Left renal pelvis (tissue), 4 donors: ENCODE measurements at regions not wholly inside any gene's neighbourhood (a gene's known extent, or its start where the extent isn't known, plus 50 kb on each side); places are given as distances from the start of the nearest gene placed in this dataset.
"Not testable (repeated sequence)": the region's sequence is repeated elsewhere in the genome, so short reads cannot be mapped to it uniquely, and the experiment has no call there.

Experiments used
- DNase-seq, 4 donors: peaks; one replicate each; pipeline ENCODE4 v3.0.0-alpha.2; 2013; ENCODE audit warnings: low read depth in 4 of 4, low spot score in 3 of 4

DNA sequence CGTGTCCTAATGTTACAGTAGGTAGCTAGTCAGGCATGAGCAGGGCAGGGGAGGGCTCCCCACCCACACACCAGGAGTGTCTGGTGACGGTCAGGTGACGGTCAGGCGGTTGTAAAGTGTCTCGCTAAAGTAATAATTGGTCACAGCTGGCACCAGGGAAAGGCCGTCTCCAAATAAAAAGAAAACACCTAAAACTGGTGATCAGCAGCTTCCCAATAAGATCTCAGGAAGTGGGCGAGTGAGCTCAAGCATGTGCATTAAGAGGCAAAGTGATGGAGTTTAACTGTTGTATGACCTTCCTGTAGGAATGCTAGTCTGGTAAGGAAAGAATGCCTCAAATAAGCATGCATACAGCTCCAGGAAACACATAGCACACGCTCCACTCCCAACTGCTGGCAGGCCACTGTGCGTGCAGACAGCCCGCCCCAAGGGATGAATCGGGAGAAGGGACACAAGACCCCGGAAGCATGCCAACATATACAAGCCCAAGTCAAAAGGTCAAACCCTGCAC, 177.1 kb downstream of the RNF144A start:
- DNase-seq: peak in 2 of 4 donors; percentile 36 to 48

DNA sequence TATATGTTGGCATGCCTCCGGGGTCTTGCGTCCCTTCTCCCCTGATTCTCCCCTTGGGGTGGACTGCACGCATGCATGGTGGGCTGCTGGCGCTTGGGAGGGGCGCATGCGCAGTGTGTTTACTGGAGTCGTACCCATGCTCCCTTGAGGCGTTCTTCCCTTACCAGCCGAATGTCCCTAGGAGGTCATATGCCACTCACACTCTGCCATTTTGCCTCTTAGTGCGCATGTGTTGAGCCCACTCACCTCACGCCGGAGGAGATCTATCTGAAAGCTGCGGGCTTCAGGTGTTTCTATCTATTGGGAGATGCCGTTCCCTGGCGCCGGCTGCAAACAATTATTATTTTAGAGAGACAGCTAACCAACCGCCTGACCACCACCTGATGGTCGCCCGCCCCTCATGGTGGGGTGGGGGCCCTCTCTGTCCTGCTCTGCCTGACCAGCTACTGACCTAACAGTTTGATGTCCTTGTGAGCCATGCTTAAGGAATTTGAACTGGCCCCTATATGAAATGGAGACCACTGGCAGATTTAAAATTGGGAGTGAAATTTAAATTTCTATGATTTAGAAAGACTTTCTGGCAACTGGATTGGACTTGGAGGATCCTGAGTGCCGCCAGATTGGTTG, 179.6 kb downstream of the RNF144A start:
- no peak for DNase-seq

DNA sequence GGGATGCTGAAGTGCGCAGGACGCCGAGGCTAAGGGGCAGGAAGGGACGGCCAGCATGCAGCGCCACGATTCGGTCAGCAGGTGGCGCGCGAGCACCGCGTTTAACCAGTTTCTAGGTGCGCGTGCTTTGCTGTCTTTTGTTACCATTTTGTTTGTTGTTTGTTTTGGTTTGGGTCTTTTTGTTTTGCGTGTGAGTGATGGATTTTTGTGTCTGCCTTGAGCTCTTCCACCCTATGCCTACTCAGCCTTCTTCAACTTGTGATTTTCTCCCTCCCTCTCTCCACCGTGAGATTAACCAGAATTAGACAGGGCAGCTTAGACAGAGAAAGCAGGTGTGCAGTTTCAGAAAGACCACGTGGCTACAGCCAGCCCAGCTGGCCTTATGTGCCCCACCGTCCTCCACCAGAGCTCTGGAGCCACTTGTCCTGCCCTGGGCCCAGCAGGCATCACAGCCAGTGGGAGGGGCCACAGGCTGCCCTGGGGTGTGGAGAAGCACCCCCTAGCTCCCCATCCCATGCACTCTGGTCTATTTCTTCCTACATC, 180.2 kb downstream of the RNF144A start:
- DNase-seq: peak in 2 of 4 donors; percentile 35 to 52

DNA sequence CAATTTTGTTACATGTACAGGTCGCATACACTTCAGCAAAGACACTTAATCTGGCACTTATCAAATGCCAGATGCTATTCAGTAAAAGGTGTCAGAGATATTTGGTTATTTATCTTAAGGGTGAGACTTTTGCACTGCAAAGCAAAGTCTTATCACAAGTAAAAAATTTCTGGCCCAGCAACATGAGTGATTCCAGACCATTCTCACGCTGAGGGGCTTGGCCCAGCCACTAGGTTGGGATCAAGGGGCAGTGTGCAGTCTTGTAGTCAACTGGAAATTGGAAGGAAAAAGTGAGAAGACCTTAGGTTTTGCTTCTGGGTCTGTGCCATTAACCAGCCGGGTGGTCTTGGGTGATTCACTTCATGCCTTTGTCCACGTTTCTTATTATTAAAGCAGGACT, 181.6 kb downstream of the RNF144A start:
- no peak for DNase-seq

DNA sequence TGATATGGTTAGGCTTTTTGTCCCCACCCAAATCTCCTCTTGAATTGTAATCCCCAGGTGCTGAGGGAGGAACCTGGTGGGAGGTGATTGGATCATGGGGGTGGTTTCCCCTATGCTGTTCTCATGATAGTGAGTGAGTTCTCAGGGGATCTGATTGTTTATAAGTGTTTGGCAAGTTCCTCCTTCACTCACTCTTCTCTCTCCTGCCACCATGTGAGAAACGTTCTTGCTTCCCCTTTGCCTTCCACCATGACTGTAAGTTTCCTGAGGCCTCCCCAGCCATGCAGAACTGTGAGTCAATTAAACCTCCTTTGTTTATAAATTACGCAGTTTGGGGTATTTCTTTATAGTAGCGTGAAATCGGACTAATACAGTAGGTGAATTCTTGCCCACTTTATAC, 182.5 kb downstream of the RNF144A start:
- DNase-seq: not testable (repeated sequence)

DNA sequence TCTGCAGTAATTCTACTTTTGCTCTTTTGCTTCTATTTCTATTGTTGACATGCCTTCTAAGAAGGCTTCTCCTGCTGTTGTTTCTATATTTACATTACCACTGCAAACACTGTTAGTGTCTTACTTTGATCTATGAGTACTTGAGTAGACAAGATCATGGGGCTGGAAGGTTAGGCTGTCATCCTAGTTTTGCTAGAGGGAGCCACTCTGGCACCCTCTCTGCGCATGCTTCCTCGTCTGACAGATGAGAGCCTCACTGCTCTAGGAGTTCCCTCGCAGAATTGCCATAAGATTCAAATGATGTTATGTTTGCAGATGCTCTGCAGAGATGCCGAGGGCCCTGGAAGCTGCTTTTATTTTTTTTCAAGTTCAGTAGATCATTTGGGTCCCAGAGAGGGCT, 185.6 kb downstream of the RNF144A start:
- no peak for DNase-seq

DNA sequence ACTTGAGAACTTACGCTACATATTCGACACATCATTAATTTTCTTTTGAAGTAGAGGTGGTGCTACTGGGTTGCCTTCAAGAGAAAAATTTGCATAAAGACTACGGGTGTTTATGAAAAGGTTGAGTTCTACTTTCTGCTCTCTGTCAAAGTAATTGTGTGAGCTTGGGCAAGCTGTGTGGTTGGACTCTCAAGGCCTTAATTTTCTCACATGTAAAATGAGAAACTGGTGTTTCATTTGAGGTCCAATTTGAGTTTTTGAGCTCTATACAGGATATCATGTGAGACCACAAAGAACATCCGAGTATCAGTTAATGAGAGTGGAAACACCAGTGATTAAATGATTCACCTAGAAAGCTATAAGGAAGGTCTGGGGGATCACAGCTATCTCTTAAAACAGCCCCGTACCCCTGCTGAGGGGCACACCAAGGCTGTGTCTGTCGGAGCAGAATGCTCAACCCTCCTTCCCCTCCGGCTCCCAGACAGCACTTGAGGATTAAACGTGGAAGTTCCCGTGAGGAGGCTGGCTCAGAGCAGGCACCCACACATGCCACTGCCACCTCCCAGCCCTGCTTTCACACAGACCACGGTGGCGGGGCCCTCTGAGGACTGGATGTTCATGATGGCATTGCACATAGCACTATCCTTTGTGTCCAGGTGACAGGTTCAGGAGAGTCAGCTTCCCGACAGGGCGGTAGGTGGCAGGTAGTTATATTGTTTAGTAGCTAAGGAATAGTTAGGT, 191.8 kb downstream of the RNF144A start:
- no peak for DNase-seq

DNA sequence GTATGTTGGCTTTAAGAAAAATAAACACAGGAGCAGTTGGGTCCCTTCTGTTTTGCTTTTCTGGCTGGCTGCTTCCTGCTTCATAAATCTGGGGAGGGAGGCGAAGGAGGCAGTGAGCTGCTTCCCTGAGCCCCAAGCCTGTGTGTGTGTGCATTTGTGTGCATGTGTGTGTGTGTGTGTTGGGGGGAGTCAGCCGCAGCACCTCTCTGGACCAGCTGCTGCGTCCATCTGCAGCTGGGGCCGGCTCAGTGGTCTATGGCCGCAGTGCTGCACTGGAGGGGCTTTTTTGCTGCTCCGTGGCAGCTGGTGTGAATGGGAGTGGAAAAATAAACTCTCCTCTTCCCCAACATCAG, 192.3 kb downstream of the RNF144A start:
- DNase-seq: peak in 1 of 4 donors; percentile 58

DNA sequence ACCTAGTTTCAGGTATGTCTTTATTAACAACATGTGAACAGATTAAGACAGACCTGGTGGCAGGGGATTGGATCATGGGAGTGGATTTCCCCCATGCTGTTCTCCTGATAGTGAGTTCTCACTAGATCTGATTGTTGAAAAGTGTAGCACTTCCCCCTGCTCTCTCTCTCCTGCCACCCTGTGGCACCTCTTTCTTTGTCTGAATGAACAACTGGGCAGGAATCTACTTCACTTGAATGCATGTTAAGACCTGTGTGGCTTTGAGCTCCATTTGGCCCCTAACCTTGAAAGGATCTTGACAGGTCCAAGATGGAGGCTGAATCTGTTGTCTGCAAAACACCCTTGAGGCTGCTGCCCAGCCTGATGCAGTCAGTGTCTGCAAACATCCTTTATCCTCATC, 194.4 kb downstream of the RNF144A start:
- DNase-seq: no peak

DNA sequence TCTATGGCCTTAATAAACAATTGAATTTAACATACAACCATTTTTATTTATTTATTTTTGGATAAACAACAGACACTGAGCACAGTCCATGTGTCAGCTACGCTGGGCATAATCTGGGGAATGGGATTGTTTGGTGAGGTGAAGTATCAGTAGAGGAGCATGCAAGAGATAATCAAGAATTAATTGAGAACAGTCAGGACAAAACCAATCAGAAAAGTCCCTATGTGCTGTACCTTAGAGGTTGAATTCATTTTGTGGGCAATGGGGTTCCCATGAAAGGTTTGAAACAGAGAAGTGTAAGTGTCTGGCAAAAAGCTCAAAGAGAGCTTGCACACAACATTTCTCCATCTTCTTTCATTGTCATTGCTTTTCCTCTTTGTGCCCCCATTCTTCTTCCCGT, 198.2 kb downstream of the RNF144A start:
- no peak for DNase-seq

DNA sequence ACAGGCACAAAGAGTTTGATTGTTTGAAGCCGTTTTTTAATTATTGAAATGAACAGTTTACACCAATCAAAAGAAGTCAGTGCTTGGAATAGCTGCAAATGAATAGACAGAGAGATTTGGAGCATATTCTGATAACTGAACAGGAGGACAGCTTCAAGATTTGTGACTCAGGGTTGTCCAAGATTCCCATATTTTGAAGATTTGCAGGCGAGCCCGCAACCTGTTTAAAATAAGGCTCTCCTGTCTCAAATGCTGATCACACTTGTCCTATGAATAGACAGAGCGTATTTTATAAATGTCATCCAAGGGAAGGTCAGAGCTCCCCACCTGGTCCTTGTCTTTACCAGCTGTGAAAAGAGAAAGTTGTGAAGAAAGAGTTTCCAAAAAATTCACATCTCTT, 198.7 kb downstream of the RNF144A start:
- DNase-seq: no peak

DNA sequence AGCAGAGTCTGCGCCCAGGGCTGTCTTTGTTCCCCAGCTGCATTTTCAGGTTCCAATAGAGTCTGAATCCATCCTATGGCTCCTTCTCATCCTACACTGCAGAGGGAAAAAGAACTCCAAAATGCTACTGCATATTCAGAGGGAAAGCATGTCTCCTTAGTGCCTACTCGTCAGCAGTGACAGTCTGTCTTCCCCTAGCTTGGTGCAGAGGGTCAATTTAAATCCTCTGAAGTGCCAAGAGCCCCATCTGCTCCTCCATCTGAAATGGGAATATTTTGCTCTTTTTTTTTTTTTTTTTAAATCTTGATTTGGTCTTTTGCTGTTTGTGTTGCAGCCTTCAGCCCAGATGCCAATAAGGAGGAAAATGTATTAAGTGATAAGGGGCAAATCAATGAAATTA, 199.3 kb downstream of the RNF144A start:
- DNase-seq: no peak

DNA sequence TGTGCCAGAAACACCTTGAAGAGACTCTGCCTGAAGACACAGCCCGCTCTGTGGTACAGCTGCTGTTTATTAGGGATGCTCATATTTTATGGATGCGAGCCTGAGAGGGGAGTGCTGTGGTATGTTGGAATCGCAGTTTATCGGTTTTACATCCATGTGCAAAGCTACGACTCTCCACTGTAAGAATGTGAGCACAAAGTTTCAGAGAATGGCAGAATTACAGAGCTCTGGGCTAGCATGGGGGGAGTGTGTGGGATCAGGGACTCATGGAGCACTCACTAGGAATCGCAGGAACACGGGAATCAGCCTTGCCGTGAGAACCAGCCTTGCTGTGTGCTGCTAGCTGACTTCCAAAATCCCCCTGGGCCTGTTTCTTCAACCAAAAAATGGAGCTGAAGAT, 199.9 kb downstream of the RNF144A start:
- DNase-seq: no peak

DNA sequence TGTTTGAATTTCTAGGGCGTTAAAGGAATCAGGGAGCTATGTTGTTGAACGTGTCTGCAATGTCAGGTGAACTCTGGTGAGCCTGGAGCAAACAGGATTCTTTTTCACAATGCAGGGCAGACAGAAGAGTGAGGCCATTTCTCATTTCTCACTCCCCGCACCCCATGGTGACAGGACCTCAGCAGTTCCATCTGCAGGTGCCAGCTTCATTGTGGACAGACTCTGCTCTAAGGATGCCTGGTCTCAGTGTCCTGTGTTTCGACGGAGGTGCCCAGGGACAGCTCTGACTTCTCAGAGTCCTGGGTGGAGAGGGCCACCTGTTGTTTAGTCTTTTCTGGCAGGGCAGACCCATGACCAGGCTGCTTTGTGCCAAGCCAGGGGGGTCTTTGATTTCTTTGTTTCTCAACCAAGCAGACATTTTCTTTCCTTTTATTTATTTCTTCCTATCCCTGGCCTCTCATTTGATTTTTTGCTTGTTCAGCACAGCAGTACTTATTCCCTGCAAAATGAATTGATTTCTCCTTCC, 201.5 kb downstream of the RNF144A start:
- DNase-seq: no peak

DNA sequence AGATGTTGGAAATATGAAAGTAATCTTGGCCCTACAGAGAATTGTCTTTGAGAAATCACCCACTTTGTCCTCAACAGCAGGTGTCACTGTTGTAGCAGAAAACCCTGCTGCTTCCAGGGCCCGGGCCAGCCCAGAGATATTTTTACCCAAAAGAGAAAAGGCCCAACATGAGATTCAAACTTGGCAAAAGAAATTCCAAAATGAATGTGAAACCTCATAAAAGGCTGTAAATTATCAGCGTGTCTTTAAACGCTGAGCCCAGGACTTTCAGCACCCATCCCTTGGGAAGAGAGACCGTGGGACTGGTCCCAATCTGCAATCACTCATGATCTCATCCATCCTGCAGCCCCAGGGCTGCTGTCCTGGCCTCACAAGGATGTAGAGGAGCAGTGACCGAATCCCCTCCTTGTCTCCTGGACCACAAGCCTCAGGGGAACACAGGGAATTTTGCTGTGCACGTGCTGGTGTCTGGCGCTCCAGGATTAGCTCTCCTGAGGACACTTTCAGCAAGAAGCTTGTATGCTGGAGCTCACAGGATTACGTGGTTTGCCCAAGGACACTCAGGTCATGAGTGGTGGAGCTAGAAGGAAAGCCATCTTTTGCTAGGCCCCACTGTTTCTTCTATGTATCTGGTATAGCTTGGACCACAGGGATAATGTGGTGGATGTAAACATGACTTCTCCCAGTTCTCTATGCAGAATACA, 202.1 kb downstream of the RNF144A start:
- DNase-seq: no peak

DNA sequence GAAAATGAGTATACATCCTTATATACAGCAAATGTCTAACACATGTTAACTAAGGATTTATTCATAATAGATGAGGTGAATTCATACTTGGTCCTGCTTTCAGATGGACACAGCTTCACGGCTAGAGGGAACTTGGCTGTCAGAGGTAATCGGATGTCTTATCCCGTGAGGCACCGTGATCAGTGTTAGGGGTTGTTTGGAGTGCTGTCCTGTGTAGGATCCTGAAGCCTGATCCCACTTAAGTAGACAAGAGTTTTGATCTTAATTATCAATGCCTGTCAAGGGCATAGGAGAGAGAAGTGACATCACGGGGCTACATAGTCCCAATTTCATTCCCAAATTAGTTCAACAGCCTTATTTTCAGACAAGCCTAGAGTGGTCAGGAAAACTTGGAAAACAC, 204.6 kb downstream of the RNF144A start:
- DNase-seq: no peak

DNA sequence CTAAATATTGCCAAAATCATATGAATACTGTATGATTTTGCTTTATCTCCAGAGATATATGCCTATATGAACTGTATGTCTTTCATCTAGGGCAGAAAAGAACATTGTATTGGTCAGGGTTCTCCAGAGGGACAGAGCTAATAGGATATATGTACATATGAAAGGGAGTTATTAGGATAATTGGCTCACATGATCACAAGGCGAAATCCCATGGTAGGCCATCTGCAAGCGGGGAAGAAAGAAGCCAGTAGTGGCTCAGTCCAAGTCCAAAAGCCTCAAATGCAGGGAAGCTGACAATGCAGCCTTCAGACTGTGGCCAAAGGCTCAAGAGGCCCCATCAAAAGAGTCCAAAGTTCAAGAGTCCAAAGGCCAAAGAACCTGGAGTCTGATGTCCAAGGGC, 209.9 kb downstream of the RNF144A start:
- no peak for DNase-seq

DNA sequence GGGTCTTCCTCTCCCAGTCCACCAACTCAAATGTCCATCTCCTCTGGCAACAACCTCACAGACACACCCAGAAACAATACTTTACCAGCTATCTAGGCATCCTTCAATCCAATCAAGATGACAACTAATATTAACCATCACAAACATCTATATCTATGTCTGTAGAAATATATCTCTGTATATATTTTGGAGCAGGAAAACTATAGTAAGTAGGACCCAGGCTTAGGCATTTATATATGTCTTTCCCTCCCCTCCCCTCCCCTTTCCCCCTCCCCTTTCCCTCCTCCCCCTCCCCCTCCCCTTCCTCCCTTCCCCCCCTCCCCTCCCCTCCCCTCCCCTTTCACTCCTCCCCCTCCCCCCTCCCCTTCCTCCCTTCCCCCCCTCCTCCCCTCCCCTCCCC, 210.5 kb downstream of the RNF144A start:
- DNase-seq: no peak

DNA sequence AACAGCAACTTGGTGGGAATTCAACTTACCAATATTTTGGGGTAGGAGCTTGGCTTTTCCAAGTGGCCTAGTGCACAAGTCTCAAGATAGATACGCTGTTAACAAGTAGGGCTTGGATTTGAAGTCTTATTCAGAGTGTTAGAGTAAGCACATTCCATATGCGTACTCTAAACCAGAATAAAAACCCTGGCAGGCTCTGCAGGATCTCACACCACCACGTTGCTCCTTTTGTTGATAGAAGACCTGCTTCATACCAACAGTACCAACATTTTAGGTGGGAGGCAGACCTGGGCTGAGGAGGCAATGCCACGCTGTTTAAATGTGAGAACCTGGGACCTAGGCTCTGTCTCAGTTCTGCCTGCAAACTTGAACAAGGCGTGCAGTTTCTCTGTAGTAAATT, 214.0 kb downstream of the RNF144A start:
- DNase-seq: no peak

DNA sequence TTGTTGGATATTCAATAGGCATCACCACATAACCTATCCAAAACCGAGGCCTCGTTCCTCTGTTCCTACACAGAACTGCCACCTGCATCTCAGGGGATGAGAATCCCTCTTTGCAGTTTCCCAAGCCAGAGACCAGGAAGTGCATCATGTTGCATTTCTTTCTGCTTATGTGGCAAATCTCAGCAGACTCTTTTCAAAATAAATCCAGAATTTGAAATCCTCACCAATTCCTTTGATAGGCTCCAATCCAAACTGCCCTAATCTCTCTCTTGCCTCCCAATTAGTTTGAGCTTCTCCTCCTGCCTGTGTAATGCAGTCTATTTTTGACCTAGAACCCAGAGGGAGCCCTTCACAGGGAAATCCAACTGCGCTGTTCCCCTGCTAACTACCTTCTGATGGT, 215.5 kb downstream of the RNF144A start:
- DNase-seq: no peak

DNA sequence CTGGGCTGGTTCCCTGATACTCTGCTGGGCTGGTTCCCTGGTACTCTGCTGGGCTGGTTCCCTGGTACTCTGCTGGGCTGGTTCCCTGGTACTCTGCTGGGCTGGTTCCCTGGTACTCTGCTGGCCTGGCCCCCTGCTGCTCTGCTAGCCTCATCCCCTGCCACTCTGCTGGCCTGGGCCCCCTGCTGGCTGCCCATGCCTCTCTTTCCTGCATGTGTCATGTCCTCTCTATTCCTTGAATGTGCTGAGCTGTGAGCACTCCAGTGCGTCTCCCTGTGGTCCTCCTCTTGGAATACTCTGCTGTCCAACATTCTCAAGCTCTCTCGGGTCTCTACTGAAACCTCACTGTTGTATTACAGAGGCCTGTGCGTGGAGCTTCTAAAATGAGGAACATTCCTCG, 216.3 kb downstream of the RNF144A start:
- no peak for DNase-seq
